ENCODE measurements at regions not wholly inside any gene's neighbourhood (a gene's known extent, or its start where the extent isn't known, plus 50 kb on each side); places are given as distances from the start of the nearest gene placed in this dataset.
"Not testable (repeated sequence)": the region's sequence is repeated elsewhere in the genome, so short reads cannot be mapped to it uniquely, and the experiment has no call there.

DNA sequence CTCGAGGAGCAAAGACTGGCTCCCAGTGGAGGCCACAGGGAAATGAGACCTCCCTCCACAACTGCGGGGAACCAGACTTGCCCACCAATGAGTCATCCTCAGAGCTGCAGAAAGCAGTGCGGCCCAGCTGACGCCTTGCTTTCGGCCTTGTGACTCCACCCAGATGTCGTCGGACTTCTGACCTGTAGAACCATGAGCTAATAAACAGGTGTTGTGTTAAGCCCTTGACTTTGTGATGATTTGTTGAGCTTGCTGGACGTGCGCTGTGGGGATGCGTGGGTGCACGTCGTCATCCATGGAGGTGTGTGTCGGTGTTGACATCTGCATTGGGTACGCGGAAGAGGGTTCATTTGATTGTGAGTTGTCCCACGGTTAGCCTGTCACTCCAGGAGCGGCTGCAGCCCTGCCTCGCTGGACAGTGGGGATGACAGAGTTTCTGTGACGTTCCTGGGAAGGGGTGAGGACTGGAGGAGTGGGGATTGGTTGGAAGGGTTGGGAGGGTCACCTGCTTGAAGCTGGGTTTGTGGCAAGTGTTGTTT is 154.1 kb downstream of the SH3BP4 start:
- DNase-seq: no peak

DNA sequence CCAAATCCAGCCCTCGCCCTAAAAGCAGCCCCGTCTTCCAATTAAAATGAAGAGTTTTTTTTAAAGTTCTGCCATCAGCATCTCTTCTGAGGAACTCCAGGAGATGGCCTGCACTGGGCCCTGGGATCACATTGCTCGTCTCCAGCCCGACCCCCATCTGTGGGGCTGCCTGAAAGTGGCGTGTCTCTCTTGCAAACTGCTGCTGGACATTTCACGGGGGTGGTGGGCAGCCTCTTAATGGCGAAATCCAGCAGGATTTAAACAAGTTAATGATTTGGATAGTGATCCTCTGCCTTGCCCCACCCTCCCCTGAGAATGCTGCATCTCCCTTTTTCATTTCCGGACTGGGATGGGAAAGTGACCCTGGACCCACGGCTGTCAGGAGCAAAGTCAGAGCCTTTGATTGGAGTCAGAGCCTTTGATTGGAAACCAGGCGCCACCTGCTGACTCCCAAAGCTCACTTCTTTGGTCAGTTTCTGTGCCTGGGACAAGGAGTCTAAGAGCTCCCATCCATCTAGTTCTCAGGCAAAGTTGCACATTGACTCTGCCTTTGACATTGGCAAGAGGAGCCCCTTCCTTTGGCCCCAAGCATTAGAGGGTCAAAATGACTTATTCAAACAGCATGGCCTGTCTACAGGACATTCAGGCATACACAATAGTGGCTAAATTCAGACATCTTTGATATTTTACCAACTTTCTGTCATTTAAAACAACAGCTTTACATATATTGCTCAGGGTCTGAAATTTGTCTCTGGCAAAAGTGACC is 155.2 kb downstream of the SH3BP4 start:
- DNase-seq: peak; percentile 61 to 81

DNA sequence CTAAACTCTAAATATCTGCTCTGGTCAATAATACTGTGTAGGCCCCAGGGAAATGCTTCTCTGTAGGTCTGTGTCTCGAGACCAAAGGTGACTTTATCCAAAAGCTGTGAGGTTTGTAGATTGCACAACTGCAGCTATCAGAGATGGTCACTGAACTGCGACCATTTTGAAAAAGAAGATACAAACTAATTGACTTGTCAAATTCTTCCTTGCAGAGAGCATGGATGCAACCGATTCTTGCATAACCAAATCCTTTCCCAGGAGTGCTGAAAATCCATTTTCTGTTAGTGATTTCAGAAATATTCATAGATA is 155.8 kb downstream of the SH3BP4 start:
- DNase-seq: no peak

DNA sequence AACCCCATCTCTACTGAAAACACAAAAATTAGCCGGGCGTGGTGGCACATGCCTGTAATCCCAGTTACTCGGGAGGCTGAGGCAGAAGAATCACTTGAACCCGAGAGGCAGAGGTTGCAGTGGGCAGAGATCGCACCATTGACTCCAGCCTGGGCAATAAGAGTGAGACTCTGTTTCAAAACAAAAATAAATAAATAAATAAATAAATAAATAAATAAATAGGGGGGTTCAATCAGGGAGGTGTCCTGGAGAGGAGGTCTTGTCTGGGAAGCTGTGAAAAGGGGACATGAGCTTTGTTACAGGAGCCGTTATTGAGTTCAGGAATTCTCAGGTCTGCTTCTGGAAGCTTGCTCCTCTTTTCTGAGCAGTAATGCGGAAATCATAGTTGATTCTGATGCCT is 157.7 kb downstream of the SH3BP4 start:
- DNase-seq: not testable (repeated sequence)

DNA sequence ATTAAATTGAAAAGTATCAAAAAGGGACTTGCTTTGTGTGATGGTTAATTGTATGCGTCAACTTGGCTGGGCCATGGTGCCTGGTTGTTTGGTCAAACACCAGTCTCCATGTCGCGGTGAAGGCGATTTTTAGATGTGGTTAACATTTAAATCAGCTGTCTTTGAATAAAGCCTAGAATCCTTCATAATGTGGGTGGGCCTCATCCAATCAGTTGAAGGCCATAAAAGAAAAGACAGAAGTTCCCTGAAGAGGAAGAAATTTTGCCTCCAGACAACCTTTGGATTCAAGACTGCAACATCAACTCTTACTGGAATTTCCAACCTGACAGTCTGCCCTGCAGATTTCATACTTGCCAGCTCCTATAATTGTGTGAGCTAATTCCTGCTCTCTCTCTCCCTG is 160.5 kb downstream of the SH3BP4 start:
- no peak for DNase-seq

DNA sequence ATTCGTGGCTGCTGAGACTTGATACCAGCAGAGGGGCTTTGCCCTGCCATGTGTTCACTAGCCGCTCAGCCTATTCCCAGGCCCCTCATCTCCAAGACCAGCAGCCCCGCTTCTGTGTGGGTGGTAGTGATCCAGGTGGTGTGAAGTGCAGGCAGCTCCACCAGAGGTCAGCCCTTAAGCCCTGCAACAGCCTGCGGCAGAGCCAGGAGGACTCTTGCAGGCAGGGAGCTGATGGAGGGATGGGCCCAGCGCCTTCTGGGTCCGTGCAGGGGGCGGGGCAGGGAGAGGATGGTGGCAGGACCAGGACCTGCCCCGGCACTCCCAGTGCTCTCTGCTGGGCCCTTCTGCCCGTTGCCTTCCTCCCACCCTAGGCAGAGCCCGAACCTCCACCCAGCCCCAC is 162.0 kb downstream of the SH3BP4 start:
- no peak for DNase-seq

DNA sequence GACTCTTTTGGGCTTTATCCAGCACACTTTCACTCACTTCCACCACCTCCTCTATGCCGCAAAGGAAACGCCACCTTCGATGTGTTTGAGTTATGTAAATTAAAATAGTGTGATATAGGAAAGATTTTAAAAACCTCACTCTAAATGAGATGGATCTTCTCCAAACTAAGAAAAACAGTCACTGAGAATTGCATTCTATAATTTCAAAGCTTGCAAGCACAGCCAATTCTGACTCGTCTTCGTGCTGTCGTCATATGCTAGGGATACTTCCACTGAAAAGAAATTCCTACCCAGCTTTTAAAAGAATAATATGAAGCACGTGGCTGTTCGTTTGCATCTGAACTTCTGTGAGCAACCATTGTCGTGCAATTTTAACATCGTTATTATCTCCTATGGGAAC is 162.5 kb downstream of the SH3BP4 start:
- DNase-seq: no peak

DNA sequence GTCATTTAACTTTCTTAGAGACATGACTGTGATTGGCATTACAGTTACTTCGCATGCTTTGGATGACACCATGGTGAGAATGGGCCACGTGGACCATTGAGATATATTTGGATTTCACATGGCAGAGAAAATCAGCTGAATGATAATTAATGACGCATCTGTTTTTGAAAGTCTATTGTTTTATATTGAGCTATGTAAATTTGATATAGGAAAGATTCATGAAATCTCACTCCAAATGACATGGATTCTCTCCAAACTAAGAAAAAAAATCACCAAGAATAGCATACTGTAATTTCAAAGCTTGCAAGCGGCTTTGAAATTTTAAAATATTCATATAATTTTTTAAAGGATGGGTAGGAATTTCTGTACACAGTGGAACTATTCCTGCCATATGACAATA is 163.7 kb downstream of the SH3BP4 start:
- no peak for DNase-seq

DNA sequence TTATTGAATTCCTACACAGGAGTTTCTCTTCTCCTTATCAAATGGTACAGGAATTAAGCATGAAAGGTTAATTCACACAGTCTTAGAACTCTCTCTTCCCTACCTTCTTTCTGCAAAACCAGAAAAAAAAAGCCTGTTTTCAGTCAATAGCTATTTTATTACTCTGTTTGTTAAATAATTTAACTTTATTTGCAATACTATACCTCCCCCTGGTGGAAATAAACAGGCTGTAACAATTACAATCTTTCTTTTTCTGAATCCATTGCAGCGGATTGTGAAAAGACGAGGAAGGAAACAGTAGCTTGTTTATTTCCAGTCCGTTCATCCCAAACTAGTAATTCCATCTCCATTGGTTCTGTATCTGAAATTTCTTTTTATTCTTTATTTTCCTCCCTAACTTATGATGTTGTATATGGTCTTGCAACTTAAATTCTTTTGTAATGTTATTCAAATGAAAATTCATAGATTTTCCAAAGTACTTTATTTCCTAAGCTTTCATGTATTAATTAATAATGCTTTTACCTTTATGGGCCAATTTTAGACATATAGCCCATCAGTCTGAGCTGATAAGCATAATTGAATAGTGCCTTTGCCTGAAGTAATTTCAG is 165.2 kb downstream of the SH3BP4 start:
- DNase-seq: peak; percentile 39 to 42

DNA sequence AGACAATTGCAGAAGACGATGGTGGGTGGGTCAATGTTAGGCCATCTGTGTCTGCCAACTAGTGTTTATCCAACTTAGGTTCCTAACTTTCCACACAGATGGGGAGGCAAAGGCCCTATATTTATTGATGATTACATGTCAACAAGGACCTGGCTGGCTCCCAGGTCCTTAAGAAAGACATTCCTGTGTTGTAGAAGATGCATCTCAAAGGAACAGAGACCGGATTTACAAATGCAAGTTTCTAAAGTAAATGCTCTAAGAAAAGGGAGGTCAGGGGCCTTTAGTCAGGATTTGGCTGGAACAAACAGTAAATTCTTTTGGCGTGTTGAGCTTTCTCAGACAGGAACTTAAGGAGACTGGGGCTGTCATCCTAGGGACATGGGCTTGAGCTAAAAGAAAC is 175.0 kb downstream of the SH3BP4 start:
- DNase-seq: no peak

DNA sequence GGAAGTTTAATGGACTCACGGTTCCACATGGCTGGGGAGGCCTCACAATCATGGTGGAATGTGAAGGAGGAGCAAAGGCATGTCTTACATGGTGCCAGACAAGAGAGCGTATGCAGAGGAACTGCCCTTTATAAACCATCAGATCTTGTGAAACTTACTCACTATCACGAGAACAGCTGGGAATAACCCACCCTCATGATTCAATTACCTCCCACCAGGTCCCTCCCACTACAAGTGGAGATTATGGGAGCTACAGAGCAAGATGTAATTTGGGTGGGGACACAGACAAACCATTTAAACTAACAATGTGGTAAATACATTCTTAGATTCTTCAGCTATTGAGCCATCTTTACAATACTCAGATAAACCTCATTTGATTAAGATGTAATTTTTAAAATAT is 176.1 kb downstream of the SH3BP4 start:
- no peak for DNase-seq

DNA sequence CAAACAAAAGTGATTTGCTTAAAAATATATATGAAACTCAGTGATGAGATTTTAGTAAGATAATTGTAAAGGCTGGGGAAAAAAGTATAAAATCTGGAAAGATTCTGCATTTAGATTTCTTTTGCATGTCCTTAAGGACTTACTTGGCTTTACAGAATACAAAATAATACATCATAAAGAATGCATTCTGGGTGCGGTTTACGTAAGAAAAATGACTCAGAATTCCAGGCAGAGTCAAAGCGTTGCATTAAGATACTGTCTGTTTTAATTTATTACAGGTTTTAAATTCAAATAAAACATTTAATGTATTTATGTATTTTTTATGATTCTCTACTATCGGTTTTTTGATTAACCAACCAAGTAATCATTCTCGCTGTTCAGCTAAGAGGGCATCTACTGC is 178.0 kb downstream of the SH3BP4 start:
- DNase-seq: no peak

DNA sequence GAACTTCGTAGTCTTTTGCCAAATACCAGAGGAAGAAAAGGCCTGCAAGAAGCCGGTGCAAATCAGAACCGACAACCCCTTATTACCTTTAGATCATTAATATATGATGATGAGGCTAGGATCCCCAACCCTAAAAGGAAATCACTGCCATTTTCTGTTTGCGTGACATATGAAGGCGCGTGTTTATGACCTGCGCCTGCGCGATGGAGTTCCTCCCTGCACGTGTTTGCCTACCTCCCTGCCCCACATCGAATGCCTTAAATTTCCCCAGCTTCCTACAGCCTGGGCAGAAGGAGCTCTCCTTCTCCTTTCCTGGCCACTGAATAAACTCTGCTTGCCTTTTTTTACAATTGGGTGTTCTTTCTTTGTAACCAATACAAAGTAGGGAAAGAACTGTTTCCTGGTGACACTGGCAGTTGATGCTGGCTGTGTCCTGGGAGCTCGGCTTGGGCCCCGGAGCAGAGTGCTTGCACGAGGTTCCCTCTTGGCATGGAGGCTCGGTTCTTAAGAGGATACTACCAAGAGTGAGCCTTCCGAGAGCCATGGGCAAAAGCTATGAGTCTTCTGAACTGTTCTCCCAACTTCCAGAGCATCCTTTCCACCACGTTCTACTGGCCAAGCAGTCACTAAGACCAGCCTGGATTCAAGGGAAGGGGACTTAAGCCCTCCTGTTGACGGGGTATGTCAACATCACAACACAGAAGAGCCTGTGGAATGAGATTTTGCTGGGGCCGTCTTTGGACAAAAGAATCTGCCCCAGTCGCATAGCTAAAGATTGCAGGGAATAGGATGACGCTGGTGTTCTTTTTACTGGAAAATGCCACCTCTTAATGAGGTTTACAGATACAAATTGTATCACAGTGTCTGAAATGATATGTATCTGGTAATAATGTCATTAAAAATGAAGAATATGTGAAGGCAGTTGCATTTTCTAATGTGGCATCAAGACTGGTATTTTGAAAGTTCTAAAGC is 179.8 kb downstream of the SH3BP4 start:
- DNase-seq: no peak

DNA sequence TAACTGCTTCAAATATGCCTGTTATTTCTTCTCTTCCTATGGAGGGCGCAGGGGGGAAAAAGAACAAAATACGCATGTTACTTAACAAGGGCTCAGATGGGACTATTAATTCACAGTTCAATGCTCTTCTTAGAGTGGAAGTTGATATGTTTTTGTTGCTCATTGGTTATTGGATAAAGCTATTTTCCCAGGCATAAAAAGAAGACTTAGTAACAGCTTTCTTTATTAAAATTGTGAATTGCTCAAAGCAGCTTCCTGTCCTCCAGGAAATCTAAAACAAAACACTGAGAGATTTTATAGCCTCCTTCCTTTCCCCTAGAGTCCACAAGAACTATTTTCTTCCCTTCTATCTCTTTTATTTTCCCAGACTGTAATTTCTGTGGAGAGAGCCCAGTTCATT is 180.8 kb downstream of the SH3BP4 start:
- DNase-seq: no peak

DNA sequence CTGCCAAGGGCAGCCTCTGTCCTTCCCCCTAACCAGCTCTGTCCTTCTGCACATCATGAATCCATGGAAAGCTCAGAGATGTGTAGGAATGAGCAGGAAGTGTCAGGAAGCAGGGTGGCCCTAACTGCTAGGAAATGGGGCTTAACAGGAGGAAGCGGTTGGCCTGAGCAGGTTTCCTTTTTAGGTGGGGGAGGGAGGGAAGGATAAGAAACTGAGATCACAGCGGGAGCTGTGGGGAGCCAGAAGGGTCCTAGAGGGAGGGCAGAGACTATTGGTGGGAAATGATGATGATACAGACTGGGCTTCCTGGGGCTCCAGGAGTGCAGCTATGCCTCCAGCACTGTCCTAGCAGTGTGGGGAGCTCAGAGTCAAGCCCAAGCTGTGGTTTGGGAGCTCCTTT is 182.0 kb downstream of the SH3BP4 start:
- DNase-seq: no peak

DNA sequence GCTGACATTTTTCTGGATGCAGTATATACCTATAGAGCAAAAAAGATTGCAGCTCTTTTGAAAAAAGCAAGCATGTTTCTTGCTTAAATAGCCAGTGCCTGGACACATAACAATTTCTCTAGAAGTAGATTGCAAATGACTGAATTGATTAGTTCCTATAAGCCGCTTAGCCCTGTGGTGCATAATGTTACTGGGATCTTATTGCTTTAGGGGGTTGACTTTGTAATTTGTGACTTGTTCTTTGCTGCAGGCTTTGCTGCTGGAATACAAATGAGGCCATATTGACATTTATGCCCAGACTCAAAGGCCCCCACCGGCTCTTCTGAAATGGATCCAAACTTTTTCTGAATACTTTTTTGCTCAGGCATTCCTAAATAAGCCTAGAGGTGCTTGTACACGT is 182.6 kb downstream of the SH3BP4 start:
- DNase-seq: no peak

DNA sequence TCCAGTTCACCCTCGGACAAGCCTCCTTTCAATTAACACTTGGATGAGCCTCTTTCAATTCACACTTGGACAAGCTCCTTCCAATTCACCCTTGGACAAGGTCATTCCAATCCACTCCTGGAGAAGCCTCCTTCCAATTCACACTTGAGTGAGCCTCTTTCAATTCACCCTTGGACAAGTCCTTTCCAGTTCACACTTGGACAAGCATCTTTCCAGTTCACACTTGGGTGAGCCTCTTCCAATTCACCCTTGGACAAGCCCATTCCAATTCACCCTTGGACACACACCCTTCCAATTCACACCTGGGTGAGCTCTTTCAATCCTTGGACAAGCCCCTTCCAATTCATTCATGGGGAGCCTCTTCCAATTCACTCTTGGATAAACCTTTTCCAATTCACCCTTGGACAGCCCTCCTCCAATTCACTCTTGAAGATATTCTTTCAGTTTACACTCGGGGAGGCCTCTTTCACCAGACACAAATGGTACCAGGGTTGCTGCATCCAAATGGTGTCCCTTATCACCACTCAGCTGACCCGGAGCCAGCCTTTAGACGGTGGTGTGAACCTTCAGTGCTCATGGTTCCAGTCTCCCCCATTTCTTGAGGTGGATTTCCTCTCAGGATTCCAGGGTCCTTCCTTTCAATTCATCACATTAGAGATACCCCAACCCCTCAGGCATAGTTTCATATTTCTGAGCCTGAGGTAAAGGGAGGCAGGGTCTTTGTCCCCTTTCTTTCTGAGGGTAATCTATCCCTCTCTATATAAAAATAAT is 183.6 kb downstream of the SH3BP4 start:
- DNase-seq: no peak

DNA sequence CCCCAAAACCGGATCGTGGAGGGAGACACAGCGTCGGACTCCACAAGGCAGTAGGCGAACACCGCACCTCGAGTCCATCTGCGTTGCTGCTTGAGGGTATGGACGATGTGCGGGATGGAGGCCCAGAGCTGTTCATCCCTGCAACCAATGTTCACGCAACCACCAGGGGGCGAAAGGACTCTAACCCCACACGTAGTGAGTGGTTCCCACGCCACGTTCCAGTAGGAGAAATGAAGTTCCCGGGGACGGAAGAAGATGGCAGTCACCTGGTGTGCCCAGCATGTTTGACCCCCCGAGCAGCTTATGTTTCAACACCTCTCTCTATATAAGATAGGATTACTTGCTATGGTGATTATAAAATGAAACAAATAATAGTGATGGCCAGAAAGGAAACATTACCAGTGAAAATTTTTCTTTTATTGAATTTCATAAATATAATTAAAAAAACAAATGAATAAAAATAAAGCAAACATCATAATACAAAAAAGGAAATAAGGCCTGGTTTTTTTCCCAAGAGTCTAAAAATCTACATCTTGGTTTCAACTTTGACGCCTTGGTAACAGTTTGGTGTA is 184.3 kb downstream of the SH3BP4 start:
- peak; percentile 83 to 84 for DNase-seq

DNA sequence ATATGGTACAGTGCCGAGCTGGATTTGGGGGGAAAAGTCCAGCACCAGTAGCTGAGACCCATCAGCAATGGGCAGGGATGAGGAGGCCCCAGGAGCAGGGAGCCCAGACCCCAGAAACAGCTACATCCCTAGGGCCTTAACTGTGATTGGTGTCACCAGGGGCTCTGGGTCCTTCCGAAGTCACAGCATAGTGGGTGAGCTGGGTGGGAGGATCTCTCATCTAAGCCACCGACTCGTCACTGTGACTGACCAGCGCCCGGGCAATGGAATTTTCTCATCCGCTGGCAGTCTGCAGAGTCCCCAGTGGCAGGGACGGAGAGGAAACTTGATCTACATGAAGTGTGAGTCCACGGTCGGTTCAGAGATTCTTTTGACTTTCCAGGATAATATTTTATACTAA is 186.5 kb downstream of the SH3BP4 start:
- DNase-seq: no peak

DNA sequence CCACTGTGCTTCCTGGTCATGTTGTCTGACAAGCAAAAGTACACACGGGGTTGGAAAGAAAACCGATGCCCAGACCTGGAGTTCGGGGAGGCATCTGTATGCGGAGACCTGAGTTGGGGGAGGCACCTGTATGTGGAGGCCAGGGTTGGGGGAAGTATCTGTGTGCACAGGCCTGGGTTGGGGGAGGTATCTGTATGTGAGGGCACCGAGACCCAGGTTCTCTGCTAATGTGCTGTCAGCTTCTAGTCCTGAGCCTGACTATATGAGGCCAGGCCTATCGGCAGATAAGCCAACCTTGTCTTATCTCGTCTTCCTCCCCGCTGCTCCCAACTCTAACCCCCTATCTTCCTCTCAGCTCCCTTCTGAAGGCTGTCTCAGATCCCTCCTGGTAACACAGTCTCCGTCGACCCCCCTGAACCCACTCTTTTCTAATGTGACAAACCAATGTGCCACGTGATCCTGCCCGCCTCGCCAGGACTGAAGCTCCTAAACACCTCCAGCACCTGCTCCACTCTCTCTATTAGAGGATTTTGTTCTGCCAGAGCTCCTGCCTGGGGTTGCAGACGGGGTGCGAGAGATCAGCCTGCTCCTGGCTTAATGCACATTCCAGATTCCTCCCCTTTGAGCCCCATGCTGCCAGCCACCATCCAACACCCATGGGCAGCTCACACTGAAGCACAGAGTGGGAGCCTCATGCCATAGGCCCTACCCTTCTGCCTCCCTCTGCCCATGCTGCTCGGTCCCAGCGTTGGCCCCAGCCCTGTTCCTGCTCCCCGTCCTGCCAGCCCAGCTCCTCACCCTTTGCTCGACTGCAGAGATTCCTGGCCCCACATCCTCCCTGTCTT is 188.4 kb downstream of the SH3BP4 start:
- no peak for DNase-seq

DNA sequence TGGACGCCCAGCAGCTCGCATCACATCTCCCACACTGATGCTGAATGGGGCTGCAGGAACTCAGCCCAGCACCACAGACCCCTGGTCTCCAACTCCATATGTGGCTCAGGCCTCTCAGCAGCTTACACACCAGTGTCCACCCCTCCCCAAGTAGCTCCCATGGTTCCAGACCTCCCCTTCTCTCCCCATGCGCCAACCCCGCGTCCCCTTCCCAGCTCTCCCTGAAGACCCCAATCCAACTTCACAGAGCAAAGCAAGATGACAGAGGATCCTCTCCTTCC is 188.9 kb downstream of the SH3BP4 start:
- no peak for DNase-seq
